WTC11 (cell line): ENCODE measurements at regions not wholly inside any gene's neighbourhood (a gene's known extent, or its start where the extent isn't known, plus 50 kb on each side); places are given as distances from the start of the nearest gene placed in this dataset.

ENCODE experiments used
- ATAC-seq: fragments of 200-7000 bp; cut with Tn5 transposase; 2 replicates; pipeline ENCODE4 v1.10.0; 2021; ENCODE audit warnings: mild to moderate bottlenecking, moderate library complexity
- CTCF ChIA-PET: fragments of 300-600 bp; sonication (Branson Sonifier 250); formaldehyde crosslinking; loops from one replicate; lab custom pipeline; 2021; ENCODE audit warnings: antibody characterized with exemption; lab: Charles Lee
- POLR2A ChIA-PET: fragments of 350-600 bp; sonication (Branson Sonifier 250); formaldehyde crosslinking; loops from one replicate; lab custom pipeline; 2021; ENCODE audit warnings: antibody characterized with exemption; lab: Charles Lee
- DNase-seq: peaks from one replicate; pipeline ENCODE4 v3.0.0; 2021; ENCODE audit warnings: low spot score
- H3K27ac Mint-ChIP-seq: 2 replicates; pipeline ENCODE4 v1.8.0; 2021; ENCODE audit warnings: mixed read lengths
- H3K27me3 Mint-ChIP-seq: 2 replicates; pipeline ENCODE4 v1.8.0; 2021; ENCODE audit warnings: low read depth, mild to moderate bottlenecking, moderate library complexity, mixed read lengths
- H3K36me3 Mint-ChIP-seq: 2 replicates; pipeline ENCODE4 v1.8.0; 2021; ENCODE audit warnings: mixed read lengths
- H3K4me1 Mint-ChIP-seq: 2 replicates; pipeline ENCODE4 v1.8.0; 2022; ENCODE audit warnings: mixed read lengths
- H3K4me3 Mint-ChIP-seq: 2 replicates; pipeline ENCODE4 v1.8.0; 2021; ENCODE audit warnings: mild to moderate bottlenecking, moderate library complexity, mixed read lengths
- H3K9me3 Mint-ChIP-seq: 2 replicates; pipeline ENCODE4 v1.8.0; 2021; ENCODE audit warnings: mixed read lengths
- AFF4 ChIP-seq: sonication (generic); formaldehyde crosslinking; IDR thresholded peaks from 2 replicates; pipeline ENCODE4 v1.8.1; 2023; ENCODE audit warnings: mild to moderate bottlenecking, missing genetic modification reagents, borderline replicate concordance
- ATF2 ChIP-seq: sonication (generic); formaldehyde crosslinking; IDR thresholded peaks from 2 replicates; pipeline ENCODE4 v1.8.1; 2022; ENCODE audit warnings: low read depth, missing genetic modification reagents, borderline replicate concordance
- CBFB ChIP-seq: sonication (generic); formaldehyde crosslinking; IDR thresholded peaks from 2 replicates; pipeline ENCODE4 v1.8.1; 2022; ENCODE audit warnings: mild to moderate bottlenecking, low read depth, missing genetic modification reagents
- CREB1 ChIP-seq: sonication (generic); formaldehyde crosslinking; IDR thresholded peaks from 2 replicates; pipeline ENCODE4 v1.8.0; 2023; ENCODE audit warnings: mild to moderate bottlenecking, missing genetic modification reagents
- CTCF ChIP-seq: fragments of 200-600 bp; IDR thresholded peaks from 2 replicates; pipeline ENCODE4 v1.8.0; 2022; ENCODE audit warnings: antibody characterized with exemption
- E2F1 ChIP-seq: sonication (generic); formaldehyde crosslinking; IDR thresholded peaks from 2 replicates; pipeline ENCODE4 v1.8.0; 2022; ENCODE audit warnings: mild to moderate bottlenecking, missing genetic modification reagents
- FOXP1 ChIP-seq: sonication (generic); formaldehyde crosslinking; IDR thresholded peaks from 2 replicates; pipeline ENCODE4 v1.8.0; 2022; ENCODE audit warnings: missing genetic modification reagents, mild to moderate bottlenecking, moderate library complexity, borderline replicate concordance
- HMGA2 ChIP-seq: fragments of 250-450 bp; sonication (Bioruptor Pico); IDR thresholded peaks from 2 replicates; pipeline ENCODE4 v1.4.0; 2021; ENCODE audit warnings: mild to moderate bottlenecking, moderate library complexity
- JAZF1 ChIP-seq: fragments of 250-450 bp; sonication (Bioruptor Pico); IDR thresholded peaks from 2 replicates; pipeline ENCODE4 v1.9.0; 2021; ENCODE audit warnings: moderate library complexity, mild to moderate bottlenecking, inconsistent platforms
- MAX ChIP-seq: sonication (generic); formaldehyde crosslinking; IDR thresholded peaks from 2 replicates; pipeline ENCODE4 v1.8.0; 2022; ENCODE audit warnings: mild to moderate bottlenecking, missing genetic modification reagents
- MYBL2 ChIP-seq: sonication (generic); formaldehyde crosslinking; IDR thresholded peaks from 2 replicates; pipeline ENCODE4 v1.8.1; 2023; ENCODE audit warnings: mild to moderate bottlenecking, moderate library complexity, missing genetic modification reagents
- PRDM15 ChIP-seq: sonication (generic); formaldehyde crosslinking; IDR thresholded peaks from 2 replicates; pipeline ENCODE4 v1.8.0; 2022; ENCODE audit warnings: missing genetic modification reagents
- TEAD4 ChIP-seq: sonication (generic); formaldehyde crosslinking; IDR thresholded peaks from 2 replicates; pipeline ENCODE4 v1.8.0; 2022; ENCODE audit warnings: mild to moderate bottlenecking, missing genetic modification reagents
- ZNF219 ChIP-seq: sonication (generic); formaldehyde crosslinking; IDR thresholded peaks from 2 replicates; pipeline ENCODE4 v1.8.0; 2023; ENCODE audit warnings: missing genetic modification reagents, mild to moderate bottlenecking, borderline replicate concordance
- ZNF232 ChIP-seq: sonication (generic); formaldehyde crosslinking; IDR thresholded peaks from 2 replicates; pipeline ENCODE4 v1.8.0; 2022; ENCODE audit warnings: mild to moderate bottlenecking, missing genetic modification reagents
- ZNF671 ChIP-seq: fragments of 250-450 bp; sonication (Bioruptor Pico); IDR thresholded peaks from 2 replicates; pipeline ENCODE4 v1.8.0; 2021; ENCODE audit warnings: mild to moderate bottlenecking

GRCh38 chr1:242691610-242691945 is 167.1 kb upstream of the PLD5 start:
- Mint-ChIP-seq H3K27ac (no peak overlapping the region), H3K4me3 (no peak overlapping the region), H3K9me3 (peaks cover 7% of the 10 kb centered on the region), H3K36me3 (peaks cover 9% of the 10 kb centered on the region), H3K4me1 (no peaks in the 10 kb centered on the region), H3K27me3 (no peaks in the 10 kb centered on the region)
- TF ChIP-seq CBFB (no peak), TEAD4 (CRISPR knock-in tag) (no peak), JAZF1 (CRISPR knock-in tag) (no peak), CREB1 (CRISPR knock-in tag) (no peak), PRDM15 (no peak), HMGA2 (no peak), ZNF232 (CRISPR knock-in tag) (no peak), MAX (no peak), ZNF219 (CRISPR knock-in tag) (no peak), ZNF671 (CRISPR knock-in tag) (no peak), ATF2 (CRISPR knock-in tag) (no peak), E2F1 (no peak), MYBL2 (no peak), AFF4 (no peak), CTCF (no peak), FOXP1 (no peak)
- ChIA-PET POLR2A (no interaction called here), CTCF (no interaction called here)
- DNase-seq (no peak), ATAC-seq (no peak)
